Endothelial cell of umbilical vein (primary cell): ENCODE measurements at regions not wholly inside any gene's neighbourhood (a gene's known extent, or its start where the extent isn't known, plus 50 kb on each side); places are given as distances from the start of the nearest gene placed in this dataset.
"Not testable (repeated sequence)": the region's sequence is repeated elsewhere in the genome, so short reads cannot be mapped to it uniquely, and the experiment has no call there.

ENCODE experiments used
- BruUV-seq: library from RNA; stranded (reverse); fragments of 400-500 nt; replicated peaks from 2 replicates; lab custom pipeline; 2021; lab: Mats Ljungman, UMichigan
- CTCF ChIA-PET: fragments of 300-600, 350-600 bp; sonication (Branson Sonifier 250); formaldehyde crosslinking; loops from one replicate; lab custom pipeline; 2021; ENCODE audit warnings: antibody characterized with exemption, inconsistent platforms; lab: Charles Lee
- POLR2A ChIA-PET: fragments of 300-600, 350-600 bp; sonication (Branson Sonifier 250); formaldehyde crosslinking; loops from one replicate; lab custom pipeline; 2021; ENCODE audit warnings: antibody characterized with exemption, inconsistent platforms; lab: Charles Lee
- DNase-seq: peaks from one replicate; pipeline ENCODE4 v3.0.0-alpha.2; 2011; ENCODE audit warnings: low read depth, low spot score
- FAIRE-seq: peaks from 2 replicates; lab custom pipeline; 2011; peaks lifted over from hg19 to GRCh38; lab: Jason Lieb, UNC
- H2AFZ ChIP-seq: 2 replicates; pipeline ENCODE4 v1.6.0; 2012; ENCODE audit warnings: low read depth, low read length, control low read depth, inconsistent platforms
- H3K27ac ChIP-seq: 2 replicates; pipeline ENCODE4 v1.5.1; 2011; ENCODE audit warnings: low read depth, mild to moderate bottlenecking, control low read depth, low read length, moderate library complexity; ENCODE audit not compliant: insufficient read depth
- H3K27me3 ChIP-seq, 2 experiments: 2 replicates each; pipeline versions ENCODE4 v1.6.0 to v1.6.1; 2011; ENCODE audit warnings: low read length in 2 of 2, mixed read lengths in 1 of 2; ENCODE audit not compliant: control insufficient read depth in 2 of 2, insufficient read depth in 2 of 2
- H3K36me3 ChIP-seq, 2 experiments: 2 replicates in 1 of 2; 3 replicates in 1 of 2; pipeline ENCODE4 v1.5.1; 2011; ENCODE audit warnings: low read length in 2 of 2, mild to moderate bottlenecking in 1 of 2, moderate library complexity in 1 of 2; ENCODE audit not compliant: control insufficient read depth in 2 of 2, insufficient read depth in 2 of 2; ENCODE audit errors: extremely low read depth in 1 of 2
- H3K4me1 ChIP-seq: 3 replicates; pipeline ENCODE4 v1.5.1; 2011; ENCODE audit warnings: mild to moderate bottlenecking, low read length; ENCODE audit not compliant: control insufficient read depth, insufficient read depth; ENCODE audit errors: extremely low read depth
- H3K4me2 ChIP-seq: 2 replicates; pipeline ENCODE4 v1.6.1; 2011; ENCODE audit warnings: low read length, control low read depth, mixed read lengths; ENCODE audit not compliant: insufficient read depth
- H3K4me3 ChIP-seq, 3 experiments: fragments of 200-600 bp in 1 of 3; sonication (generic), shearing (Covaris generic) in 1 of 3; replicated peaks in 1 of 3; 2 replicates each; pipeline ENCODE4 v1.5.1; 2011 to 2016; ENCODE audit warnings: control low read depth in 3 of 3, low read length in 3 of 3, mild to moderate bottlenecking in 2 of 3, inconsistent platforms in 1 of 3, low read depth in 1 of 3, moderate library complexity in 1 of 3; ENCODE audit not compliant: insufficient read depth in 1 of 3
- H3K79me2 ChIP-seq: 2 replicates; pipeline ENCODE4 v1.6.0; 2012; ENCODE audit warnings: low read length, inconsistent platforms; ENCODE audit not compliant: control insufficient read depth, insufficient read depth
- H3K9ac ChIP-seq: replicated peaks from 2 replicates; pipeline ENCODE3; 2011; ENCODE audit warnings: low read length, control low read depth; ENCODE audit not compliant: insufficient read depth; ENCODE audit errors: extremely low read depth
- H3K9me1 ChIP-seq: replicated peaks from 3 replicates; pipeline ENCODE4 v1.6.0; 2011; ENCODE audit warnings: mild to moderate bottlenecking, low read length; ENCODE audit not compliant: control insufficient read depth, insufficient read depth; ENCODE audit errors: extremely low read depth
- H3K9me3 ChIP-seq: replicated peaks from 2 replicates; pipeline ENCODE4 v1.5.1; 2012; ENCODE audit warnings: low read length, inconsistent platforms; ENCODE audit not compliant: control insufficient read depth, insufficient read depth
- H4K20me1 ChIP-seq: replicated peaks from 2 replicates; pipeline ENCODE3; 2011; ENCODE audit warnings: mild to moderate bottlenecking, low read length; ENCODE audit not compliant: control insufficient read depth, insufficient read depth; ENCODE audit errors: extremely low read depth
- EZH2 ChIP-seq: IDR thresholded peaks from 2 replicates; pipeline ENCODE4 v1.6.1; 2012; ENCODE audit warnings: borderline replicate concordance, low read depth, mild to moderate bottlenecking, moderate library complexity, low read length, inconsistent platforms; ENCODE audit not compliant: severe bottlenecking
- FOS ChIP-seq: IDR thresholded peaks from 2 replicates; pipeline ENCODE4 v1.6.1; 2011; ENCODE audit warnings: mild to moderate bottlenecking, low read length, moderate library complexity, borderline replicate concordance; ENCODE audit not compliant: insufficient read depth
- GATA2 ChIP-seq: IDR thresholded peaks from 2 replicates; pipeline ENCODE4 v1.7.0; 2011; ENCODE audit warnings: low read depth, mild to moderate bottlenecking, moderate library complexity, mixed read lengths, low read length; ENCODE audit not compliant: insufficient read length, insufficient read depth
- JUN ChIP-seq: IDR thresholded peaks from 2 replicates; pipeline ENCODE4 v1.6.1; 2011; ENCODE audit warnings: borderline replicate concordance, low read depth; ENCODE audit not compliant: insufficient read length, insufficient read depth
- MYC ChIP-seq: IDR thresholded peaks from one replicate; pipeline ENCODE4 v1.6.1; 2011; ENCODE audit warnings: mild to moderate bottlenecking, low read depth, low read length
- POLR2A ChIP-seq: IDR thresholded peaks from 2 replicates; pipeline ENCODE4 v1.6.1; 2012; ENCODE audit warnings: low read depth, mild to moderate bottlenecking, control low read depth, low read length
- dilution Hi-C: fragments of 300-500 bp; cut with MboI; formaldehyde crosslinking; loops from one replicate; pipeline ENCODE4 v1.15.0; 2019; ENCODE audit warnings: low sequenced_read_pairs; ENCODE audit not compliant: extremely low pct_ligation_motif_present
- intact Hi-C: fragments of 100-400 bp; cut with micrococcal nuclease; formaldehyde crosslinking; loops from one replicate; pipeline ENCODE4 v1.10.0; 2022
- TF ChIP-seq, protein P1 (sequence below): IDR thresholded peaks from 2 replicates; pipeline ENCODE4 v1.6.1; 2011; ENCODE audit not compliant: insufficient read depth, insufficient read length

DNA sequence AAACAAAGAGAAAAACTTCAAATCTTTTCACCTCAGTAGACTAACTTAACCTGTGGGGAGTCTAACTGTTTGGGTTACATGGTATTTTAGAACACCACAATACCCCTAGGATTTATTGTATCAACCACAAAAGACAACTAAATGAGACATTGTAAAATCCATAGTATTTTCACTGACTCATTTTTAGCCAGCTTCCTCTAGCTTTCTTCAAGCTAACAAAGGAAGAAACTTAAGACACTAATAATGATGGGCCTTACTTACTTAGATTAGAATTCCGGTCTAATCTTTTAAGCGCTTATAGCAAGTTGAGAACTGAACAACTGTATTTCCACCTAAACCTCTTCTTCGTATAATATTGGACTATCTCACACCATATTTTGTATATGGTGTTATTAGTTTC is 529.3 kb downstream of the DMRTA1 start:
- H3K9me3 ChIP-seq, result no peaks in the 10 kb centered on the region
- peak overlapping the region; percentile 3 for H3K9ac ChIP-seq
- dilution Hi-C loops, result no loop called here
- H4K20me1 ChIP-seq, result no peaks in the 10 kb centered on the region
- CTCF ChIA-PET, result interaction anchor here (1.4 to 1.7 kb wide), 2 partner anchors 9 to 18 kb away, joined by 3 to 4 read pairs; no protein-coding TSS in a partner anchor
- peak; percentile 25 for DNase-seq
- peak overlapping the region; percentile 55 for H3K27ac ChIP-seq
- TF ChIP-seq FOS (peak; percentile 45), EZH2 (no peak), GATA2 (no peak), POLR2A (no peak), MYC (no peak)
- TF ChIP-seq, protein P1, sequence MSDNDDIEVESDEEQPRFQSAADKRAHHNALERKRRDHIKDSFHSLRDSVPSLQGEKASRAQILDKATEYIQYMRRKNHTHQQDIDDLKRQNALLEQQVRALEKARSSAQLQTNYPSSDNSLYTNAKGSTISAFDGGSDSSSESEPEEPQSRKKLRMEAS, result no peak
- H3K79me2 ChIP-seq, result no peaks in the 10 kb centered on the region
- H3K36me3 ChIP-seq, result no peaks in the 10 kb centered on the region
- POLR2A ChIA-PET, result no interaction called here
- H3K4me1 ChIP-seq, result peaks cover 18% of the 10 kb centered on the region
- peak overlapping the region; percentile 44 for H2AFZ ChIP-seq
- FAIRE-seq, result no peak
- BruUV-seq, result TSS peak; percentile 78
- H3K4me2 ChIP-seq, result peak overlapping the region; percentile 58
- intact Hi-C loops, result loop anchor here (2.0 kb wide), 1 partner anchor 69 kb away; no protein-coding TSS in a partner anchor
- no peaks in the 10 kb centered on the region for H3K27me3 ChIP-seq
- H3K4me3 ChIP-seq, result no peak overlapping the region
- H3K9me1 ChIP-seq, result no peaks in the 10 kb centered on the region

DNA sequence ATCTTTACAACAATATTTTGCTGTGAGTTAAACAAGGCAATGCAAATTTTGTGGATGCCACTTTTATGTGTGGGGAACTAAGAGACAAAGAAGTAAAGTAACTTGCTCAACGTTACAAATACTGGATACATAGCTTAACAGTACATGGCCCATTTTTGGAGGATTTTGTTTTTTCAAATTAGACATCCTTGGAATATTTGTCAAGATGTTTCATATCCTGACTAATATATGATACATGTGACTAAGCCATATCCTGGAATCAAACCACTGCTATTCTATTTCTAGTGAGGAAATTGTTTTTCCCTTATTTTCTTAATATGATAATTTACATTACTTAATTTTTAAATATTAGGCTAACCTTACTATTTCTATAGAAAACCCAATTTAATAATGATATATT is 529.8 kb downstream of the DMRTA1 start:
- H3K4me2 ChIP-seq, result peak overlapping the region; percentile 58
- H3K27me3 ChIP-seq, result no peaks in the 10 kb centered on the region
- H4K20me1 ChIP-seq, result no peaks in the 10 kb centered on the region
- H2AFZ ChIP-seq, result no peak overlapping the region
- no peaks in the 10 kb centered on the region for H3K79me2 ChIP-seq
- no peaks in the 10 kb centered on the region for H3K36me3 ChIP-seq
- no peak overlapping the region for H3K9ac ChIP-seq
- peak; percentile 26 for FAIRE-seq
- H3K4me1 ChIP-seq, result peaks cover 18% of the 10 kb centered on the region
- no peaks in the 10 kb centered on the region for H3K9me3 ChIP-seq
- peak overlapping the region; percentile 55 for H3K27ac ChIP-seq
- TF ChIP-seq, protein P1, result no peak
- TF ChIP-seq JUN, result peak; percentile 27
- TF ChIP-seq FOS, result peak; percentile 76
- POLR2A ChIA-PET, result no interaction called here
- no peak overlapping the region for H3K4me3 ChIP-seq
- intact Hi-C loops (loop anchor here (2.0 kb wide), 1 partner anchor 68 kb away; no protein-coding TSS in a partner anchor), dilution Hi-C loops (no loop called here)
- peak; percentile 37 for DNase-seq
- H3K9me1 ChIP-seq, result no peaks in the 10 kb centered on the region
- BruUV-seq, result no TSS peak
- CTCF ChIA-PET, result interaction anchor here (1.1 to 1.7 kb wide), 3 partner anchors 9 to 17 kb away, joined by 3 to 4 read pairs (median 3); no protein-coding TSS in a partner anchor

DNA sequence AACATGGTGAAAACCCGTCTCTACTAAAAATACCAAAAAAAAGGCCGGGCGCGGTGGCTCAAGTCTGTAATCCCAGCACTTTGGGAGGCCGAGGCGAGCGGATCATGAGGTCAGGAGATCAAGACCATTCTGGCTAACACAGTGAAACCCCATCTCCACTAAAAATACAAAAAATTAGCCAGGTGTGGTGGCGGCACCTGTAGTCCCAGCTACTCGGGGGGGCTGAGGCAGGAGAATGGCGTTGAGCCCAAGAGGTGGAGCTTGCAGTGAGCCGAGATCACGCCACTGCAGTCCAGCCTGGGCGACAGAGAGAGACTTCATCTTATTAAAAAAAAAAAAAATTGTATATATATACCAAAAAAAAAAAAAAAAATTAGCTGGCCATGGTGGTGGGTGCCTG is 533.8 kb downstream of the DMRTA1 start:
- H3K9ac ChIP-seq, H4K20me1 ChIP-seq, H3K79me2 ChIP-seq, BruUV-seq, H3K4me2 ChIP-seq, H3K9me3 ChIP-seq, DNase-seq, H3K9me1 ChIP-seq, FAIRE-seq, intact Hi-C loops, H2AFZ ChIP-seq, H3K4me3 ChIP-seq, CTCF ChIA-PET, dilution Hi-C loops, H3K27ac ChIP-seq, POLR2A ChIA-PET, H3K36me3 ChIP-seq, H3K27me3 ChIP-seq: not testable (repeated sequence)
- peaks cover 18% of the 10 kb centered on the region for H3K4me1 ChIP-seq
